SW 1271 (cell line): ENCODE measurements at regions not wholly inside any gene's neighbourhood (a gene's known extent, or its start where the extent isn't known, plus 50 kb on each side); places are given as distances from the start of the nearest gene placed in this dataset.
"Not testable (repeated sequence)": the region's sequence is repeated elsewhere in the genome, so short reads cannot be mapped to it uniquely, and the experiment has no call there.

ENCODE experiments used
- DNase-seq, 2 experiments: peaks; one replicate each; lab custom pipeline; 2025; lab: John Stamatoyannopoulos, UW

DNA sequence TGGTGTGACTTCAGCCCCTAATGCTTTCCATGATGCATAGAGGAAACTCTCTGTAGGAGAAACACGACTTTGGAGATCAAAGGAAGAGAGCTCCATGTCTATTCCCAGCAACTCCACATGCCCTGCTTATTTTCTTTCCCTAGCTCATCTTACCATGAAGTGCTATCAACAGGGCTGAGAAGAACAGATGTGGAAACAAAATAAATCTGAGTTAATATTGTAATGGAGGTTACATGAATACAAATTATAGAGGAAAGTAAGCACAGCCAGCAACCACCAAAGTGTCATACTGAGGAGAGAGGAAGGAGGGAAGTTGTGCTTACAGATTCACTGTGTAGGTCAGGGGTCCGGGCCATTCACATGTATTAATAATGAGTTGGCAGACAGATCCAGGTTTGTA lies 157.5 kb downstream of the RFPL4B start:
- no peak for DNase-seq

DNA sequence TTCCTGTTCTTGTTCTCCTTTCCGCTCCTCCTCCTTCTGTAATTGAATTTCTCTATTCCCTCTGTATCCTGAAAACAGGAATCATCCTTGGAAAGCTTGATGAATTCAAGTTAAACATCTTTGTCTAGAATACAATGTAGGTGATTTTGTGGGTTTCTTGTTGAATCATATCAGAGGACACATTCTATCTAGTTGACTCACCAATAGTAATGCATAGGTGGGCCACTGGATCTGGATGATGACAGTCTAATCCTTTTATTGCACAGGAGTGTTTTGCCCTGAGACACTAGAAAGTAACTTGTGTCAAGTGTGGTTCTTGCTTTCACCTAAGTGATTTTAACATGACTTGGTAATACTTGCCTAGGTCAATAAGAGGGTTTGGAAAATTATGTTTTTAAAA lies 164.3 kb downstream of the RFPL4B start:
- DNase-seq: no peak

DNA sequence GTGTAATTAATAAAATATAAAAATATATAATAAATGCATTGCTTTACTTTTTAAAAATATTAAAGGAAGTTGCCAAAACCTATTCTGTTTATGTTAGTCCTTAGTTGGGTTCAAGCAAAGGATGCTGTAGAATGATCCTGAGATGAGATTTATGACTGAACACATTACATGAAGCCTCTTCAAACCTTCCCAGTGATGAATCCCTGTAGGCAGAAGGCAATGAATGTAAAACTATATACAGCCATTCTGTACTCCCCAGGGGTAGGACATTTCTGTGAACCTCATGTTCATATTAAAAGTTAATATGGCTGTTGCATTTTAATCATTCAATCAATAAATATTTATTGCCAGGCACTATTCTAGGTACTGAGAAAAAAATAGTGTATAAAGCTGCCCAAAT lies 166.0 kb downstream of the RFPL4B start:
- DNase-seq: no peak

DNA sequence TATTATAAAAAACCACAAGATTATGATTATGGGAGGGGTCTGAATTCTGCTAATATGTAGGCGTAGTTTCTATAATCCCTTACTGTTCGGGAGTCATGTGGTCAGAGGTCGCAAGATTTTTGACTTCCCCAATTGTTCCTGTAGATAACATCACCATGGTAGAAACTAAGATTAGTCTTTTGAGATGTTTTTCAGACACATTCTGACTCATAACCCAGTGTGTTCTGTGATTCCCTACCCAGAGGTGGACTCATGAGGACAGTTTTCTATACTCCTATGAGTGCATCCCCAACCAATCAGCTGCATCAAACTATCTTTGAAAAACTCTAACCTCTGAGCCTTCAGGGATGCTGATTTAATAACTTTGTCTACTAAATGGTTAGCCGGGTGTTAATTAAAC lies 175.5 kb downstream of the RFPL4B start:
- DNase-seq: no peak

DNA sequence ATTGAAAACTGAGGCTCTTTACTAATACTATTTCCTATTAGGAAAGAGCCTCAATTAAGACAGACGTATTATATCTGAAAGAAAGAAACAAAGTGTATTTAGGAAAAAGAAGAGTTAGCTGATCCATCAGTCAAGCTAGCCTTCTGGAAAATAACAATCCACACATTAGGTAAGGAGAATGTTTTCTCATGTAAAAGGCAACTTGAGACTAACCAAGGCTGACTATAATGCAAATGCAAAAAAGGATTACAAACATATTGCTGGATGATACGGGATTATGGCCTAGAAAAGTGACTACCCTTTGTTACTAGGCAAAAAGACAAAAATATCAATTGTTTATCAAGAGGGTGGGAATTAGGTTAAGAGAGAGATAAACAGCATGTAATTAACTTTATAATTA lies 176.9 kb downstream of the RFPL4B start:
- DNase-seq: no peak

DNA sequence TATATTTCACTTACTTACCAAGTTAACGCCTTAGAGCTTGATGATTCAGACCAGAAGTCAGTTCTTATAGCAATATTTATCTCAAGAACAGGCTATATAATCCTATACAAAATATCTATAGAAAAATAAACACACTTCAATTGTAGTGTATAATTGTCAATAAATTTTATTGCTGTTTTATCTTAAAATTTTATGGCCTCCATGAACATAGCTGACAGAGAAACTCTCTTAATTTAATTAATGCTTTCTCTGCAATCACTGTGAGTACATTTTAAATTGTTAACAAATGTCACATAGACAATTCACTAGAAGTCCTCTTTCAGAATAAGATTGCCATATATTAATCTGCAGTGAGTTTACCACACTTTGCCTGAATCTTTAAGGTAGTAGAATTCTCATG lies 178.6 kb downstream of the RFPL4B start:
- DNase-seq: no peak

DNA sequence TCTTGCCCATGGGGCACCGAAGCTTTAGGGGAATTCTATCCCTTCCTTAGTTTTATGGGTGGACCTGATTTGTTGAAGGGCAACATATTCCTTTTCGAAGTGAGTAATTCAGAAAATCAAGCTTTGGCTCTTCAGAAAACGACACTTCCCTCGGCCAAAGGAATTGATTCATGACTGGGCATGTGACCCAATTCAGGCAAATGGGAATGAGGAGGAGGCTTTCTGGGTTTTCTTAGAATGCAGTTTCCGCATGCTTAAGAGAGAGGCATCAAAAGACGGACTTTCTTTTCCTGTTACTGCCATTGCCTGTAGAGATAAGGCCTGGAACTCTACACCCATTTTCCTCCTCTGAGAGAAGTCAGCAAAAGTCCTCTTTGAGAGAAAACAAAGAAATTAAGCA lies 179.5 kb downstream of the RFPL4B start:
- DNase-seq: no peak

DNA sequence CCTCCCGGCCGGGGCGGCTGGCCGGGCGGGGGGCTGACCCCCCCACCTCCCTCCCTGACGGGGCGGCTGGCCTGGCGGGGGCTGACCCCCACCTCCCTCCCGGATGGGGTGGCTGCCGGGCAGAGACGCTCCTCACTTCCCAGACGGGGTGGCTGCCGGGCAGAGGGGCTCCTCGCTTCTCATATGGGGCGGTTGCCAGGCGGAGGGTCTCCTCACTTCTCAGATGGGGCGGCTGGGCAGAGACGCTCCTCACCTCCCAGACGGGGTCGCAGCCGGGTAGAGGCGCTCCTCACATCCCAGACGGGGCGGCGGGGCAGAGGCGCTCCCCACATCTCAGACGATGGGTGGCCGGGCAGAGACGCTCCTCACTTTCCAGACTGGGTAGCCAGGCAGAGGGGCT lies 181.2 kb downstream of the RFPL4B start:
- not testable (repeated sequence) for DNase-seq

DNA sequence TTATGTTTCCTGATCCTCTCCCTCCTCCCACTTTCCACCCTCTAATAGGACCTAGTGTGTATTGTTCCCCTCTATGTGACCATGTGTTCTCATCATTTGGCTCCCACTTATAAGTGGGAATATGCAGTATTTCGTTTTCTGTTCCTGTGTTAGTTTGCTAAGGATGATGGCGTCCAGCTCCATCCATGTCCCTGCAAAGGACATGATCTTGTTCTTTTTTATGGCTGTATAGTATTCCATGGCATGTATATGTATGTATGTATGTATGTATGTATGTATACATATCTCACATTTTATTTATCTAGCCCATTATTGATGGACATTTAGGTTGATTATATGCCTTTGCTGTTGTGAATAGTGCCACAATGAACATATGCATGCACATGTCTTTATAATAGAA lies 188.7 kb downstream of the RFPL4B start:
- no peak for DNase-seq

DNA sequence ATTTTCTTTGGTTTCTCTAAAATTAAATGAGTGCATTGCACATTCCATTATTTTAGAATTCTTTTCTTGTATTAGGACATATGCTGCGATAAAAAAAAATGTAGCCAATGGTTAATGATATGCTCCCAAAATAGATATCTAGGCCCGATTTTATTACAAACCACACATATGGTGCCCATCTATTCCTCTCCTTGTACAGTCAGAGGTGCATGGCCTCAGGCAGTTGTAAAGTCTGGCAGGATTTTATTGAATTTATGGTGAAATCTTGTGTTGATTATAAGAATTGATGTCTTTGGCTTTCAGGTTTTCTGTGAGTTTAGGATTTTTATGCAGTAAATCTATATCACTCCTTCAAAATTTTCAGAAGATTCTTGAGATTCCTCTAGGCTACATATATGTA lies 192.2 kb downstream of the RFPL4B start:
- no peak for DNase-seq

DNA sequence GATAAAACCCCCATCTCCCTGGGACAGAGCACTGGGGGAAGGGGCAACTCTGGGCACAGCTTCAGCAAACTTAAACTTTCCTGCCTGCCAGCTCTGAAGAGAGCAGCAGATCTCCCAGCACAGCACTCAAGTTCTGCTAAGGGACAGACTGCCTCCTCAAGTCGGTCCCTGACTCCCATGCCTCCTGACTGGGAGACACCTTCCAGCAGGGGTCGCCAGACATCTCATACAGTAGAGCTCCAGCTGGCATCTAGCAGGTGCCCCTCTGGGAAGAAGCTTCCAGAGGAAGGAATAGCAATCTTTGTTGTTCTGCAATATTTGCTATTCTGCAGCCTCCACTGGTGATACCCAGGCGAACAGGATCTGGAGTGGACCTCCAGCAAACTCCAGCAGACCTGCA lies 194.7 kb downstream of the RFPL4B start:
- DNase-seq: not testable (repeated sequence)

DNA sequence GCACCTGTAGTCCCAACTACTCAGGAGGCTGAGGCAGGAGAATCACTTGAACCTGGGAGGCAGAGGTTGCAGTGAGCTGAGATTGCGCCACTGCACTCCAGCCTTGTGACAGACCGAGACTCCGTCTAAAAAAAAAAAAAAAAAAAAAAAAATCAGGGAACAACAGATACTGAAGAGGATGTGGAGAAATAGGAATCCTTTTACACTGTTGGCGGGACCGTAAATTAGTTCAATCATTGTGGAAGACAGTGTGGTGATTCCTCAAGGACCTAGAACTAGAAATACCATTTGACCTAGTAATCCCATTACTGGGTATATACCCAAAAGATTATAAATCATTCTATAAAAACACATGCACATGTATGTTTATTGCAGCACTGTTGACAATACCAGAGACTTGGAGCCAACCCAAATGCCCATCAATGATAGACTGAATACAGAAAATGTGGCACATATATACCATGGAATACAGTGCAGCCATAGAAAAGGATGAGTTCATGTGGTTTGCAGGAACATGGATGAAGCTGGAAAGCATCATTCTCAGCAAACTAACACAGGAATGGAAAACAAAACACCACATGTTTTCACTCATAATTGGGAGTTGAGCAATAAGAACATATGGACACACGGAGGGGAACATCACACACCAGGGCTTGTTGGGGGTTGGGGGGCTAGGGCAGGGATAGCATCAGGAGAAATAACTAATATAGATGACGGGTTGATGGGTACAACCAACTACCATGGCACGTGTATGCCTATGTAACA lies 200.4 kb downstream of the RFPL4B start:
- DNase-seq: not testable (repeated sequence)

DNA sequence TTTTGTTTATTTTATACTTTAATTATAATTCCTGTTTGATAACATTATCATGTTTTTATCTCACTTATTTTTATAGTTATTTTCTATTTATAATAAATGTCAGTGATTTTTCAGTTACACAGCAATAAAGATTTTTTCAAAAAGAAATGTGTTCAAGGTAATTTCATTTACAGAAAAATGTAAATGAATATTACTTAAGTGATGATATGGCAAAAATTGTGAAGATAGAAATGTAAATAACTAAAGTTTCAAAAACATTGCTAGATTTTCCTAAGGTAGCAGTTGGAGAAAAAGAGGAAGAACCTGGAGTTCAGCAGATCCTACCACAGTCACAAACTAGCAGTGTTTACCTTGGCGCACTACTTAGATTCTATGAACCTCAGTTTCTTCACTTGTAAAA lies 202.6 kb downstream of the RFPL4B start:
- DNase-seq: no peak

DNA sequence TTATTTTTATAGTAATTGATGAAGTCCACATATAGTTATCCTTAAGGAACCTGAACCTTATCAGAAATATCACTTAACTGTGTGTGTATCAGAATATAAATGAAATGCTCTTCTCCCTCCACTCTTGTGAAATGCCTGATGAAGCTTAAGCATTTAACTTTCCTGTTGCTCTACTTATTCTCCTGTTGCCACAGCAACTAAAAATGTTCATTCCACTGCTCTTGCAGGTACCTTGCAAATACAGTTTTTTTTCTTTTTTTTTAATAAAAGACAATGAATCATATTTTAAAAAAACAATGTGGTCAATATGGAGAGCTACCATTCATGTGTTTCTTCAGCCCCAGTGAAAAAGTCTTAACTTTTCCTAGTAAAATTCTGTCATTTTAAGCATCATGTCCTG lies 210.3 kb downstream of the RFPL4B start:
- DNase-seq: no peak

DNA sequence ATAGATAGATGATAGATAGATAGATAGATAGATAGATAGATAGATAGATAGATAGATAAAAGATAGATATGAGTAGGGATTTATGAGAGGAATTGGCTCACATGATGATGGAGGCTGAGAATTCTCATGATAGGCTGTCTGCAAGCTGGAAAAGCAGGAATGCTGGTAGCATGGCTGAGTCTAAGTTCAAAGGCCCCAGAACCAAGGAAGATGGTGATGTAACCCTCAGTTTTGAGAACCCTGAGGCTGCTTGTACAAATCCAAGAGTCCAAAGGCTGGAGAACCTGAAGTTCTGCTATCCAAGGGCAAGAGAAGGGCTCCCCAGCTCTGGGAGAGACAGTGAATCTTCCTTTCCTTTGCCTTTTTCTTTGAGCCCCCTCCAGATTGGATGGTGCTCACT lies 210.8 kb downstream of the RFPL4B start:
- DNase-seq: no peak

DNA sequence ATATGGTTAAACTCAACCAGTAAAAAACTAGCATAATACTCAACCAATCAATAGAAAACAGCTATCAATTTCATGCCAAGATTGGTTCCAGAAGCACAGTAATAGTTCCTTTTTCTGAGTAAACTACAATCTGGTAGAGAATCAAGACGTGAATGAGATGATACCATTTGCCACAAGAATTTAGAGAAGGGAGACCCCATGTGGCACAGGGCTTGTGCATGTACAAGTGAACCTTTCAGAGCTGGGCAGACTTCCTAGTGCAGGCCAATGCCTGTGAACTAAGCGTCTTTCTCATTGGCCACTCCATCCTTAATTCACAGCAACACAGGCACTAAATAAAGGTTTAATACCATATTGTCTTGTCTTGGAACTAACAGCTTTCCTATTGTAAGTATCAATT lies 213.5 kb downstream of the RFPL4B start:
- DNase-seq: no peak

DNA sequence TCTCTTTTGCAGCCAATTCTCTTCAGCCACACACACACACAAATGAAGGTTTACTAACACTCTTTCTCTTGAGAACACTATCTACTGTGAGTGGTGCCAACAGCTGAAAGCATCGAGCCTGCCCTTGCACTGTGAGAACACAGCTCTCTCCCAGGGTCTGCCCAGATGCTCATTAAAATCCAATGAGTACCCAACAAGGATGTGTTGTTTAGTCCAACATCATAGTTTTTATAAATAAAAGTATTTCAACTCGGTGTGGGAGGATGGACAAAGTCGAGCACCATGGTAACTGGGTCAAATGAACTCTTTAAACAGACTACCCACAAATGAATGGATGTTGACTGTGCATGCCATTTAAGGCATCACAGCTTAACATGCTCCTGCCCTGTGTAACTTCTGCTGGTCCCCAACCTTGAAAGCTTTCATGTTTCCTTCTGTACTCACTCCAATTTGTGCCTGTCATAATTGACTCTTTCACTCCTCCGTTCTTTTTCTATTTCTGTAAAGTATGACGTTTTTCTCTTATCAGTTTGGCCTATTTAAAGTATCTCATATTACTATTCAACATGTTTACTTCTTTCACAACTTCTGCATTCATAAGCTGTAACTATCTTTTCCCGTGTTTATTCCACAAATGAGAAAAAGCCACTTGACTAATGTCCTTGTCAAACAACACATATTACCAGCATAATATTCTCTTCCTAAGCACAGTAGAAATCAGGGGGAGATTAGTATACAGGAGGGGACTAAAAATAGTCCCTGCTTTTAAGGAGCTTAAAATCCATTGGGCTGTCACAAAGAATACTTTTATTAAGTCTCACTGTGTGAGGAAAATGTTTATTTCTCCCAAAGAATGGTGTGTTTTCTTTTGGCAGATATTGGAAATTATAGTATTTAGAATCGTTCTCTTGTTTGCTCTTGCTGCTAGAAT lies 215.4 kb downstream of the RFPL4B start:
- DNase-seq: no peak

DNA sequence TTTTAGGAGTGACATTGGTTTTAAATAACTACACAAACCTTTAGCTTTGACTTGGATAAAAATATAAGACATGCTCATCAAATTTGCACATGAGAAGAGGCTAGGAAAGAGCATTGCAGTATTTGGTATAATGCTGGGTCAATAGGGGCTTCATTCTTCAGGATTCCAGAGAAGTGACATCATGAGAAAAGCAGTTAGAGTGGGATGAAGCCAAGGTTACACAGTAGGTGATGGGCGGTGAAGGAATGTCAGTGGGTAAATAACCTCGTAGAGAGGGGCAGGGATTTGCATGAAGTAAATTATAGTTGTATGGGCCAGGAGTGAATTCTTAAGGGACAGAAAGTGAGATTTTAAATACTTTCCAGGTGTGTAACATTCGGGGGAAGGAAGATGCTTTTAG lies 216.2 kb downstream of the RFPL4B start:
- peak in 1 of 2 experiments; percentile 3 for DNase-seq

DNA sequence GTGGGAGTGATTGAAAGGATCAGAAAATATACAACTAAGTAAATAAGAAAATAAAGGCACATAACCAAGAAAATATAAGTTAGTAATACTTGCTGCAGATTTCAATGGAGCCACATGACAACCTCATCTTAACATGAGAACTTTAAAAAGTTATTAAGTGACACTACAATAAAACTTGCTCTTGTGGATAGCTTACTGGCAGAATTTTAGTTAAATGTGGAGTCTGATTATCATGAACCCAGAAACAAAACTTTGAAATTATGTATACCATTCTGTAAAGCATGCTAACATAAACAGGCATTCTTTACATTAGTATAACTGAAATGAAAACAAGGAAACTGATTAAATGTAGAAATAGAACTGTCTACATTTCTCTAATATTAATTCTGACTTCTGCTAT lies 220.9 kb downstream of the RFPL4B start:
- no peak for DNase-seq

DNA sequence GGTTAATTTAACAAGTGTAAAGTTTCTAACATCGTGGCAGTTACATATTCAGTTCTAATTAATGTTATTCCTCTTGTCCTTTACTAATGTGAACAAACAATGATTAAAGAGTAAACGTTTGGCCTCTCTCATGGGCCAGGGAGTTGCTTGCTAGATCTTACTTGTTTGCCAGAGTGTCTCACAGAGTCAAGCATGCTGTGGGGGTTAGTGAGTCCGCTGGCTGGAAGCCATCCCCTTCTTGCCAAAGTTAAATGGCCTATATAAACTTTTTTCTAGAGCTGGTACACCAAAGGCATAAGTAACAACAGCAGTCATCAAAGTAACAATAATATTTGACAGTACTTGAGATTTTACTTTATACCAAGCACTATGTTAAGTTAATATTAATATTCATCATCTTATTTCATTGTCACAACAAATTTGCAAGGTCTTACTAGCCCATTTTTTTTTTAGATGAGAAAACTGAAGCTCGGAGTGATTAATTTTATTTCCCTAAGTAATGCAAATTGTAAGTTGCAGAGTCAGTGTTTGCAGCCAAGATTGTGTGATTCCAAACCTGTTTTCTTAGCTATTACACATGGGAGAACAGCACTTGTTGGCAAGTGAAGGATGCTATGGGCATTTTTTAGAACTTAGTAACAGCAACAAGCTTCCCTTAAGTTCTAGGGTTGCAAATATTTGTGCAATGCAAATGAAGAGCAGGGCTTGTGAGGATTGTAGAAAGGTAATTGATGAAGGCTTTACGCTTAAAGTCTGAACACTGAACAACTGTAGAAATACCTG lies 224.5 kb downstream of the RFPL4B start:
- no peak for DNase-seq

DNA sequence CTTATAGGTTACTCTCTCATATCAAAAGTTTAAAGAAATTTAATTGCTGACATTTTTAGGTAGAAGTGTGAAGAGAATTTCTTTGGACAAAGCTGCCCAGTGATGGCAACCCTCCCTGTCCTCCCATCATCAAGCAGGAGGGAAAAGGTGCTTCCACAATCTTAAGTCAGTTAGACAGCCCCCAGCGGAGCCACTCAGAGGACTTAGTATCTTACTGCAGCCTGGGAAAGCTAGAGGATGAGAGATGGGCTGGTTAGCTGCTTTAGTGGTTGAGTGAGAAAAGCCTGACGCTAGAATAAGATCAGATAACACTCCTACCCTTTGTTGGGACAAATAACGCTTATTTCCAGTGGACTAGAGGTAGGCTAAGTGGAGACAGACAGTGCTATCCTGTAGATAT lies 227.1 kb downstream of the RFPL4B start:
- no peak for DNase-seq

DNA sequence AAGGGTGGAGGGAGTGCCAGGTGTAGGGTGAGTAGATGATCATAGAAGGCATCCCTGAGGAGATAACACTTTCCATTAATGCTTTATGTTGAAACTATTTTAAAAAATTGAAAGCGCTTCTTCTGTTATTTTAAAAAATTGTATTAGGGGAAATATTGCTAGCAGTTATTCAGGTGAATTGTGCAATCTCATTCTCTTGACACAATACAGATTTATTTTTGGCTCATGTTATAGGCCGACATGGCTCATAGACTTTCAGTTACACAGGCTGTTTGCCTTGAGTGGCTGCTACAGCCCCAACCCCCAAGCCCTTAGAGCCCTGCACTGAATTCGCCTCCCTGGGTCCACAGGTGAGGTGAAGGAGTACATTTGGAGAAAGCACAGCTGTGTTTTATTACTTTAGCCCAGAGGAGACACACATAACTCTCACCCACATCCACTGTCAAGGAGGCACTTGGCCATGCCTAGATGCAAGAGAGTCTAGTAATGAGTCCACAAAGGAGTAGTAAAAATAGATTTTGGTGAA lies 228.2 kb downstream of the RFPL4B start:
- DNase-seq: no peak
